GM23338 (cell line): ENCODE measurements at regions not wholly inside any gene's neighbourhood (a gene's known extent, or its start where the extent isn't known, plus 50 kb on each side); places are given as distances from the start of the nearest gene placed in this dataset.

Experiments
- ATAC-seq: fragments of 200-7000 bp; cut with Tn5 transposase; 3 replicates; pipeline ENCODE4 v1.9.1; 2020
- DNase-seq: peaks from one replicate; pipeline ENCODE4 v3.0.0-alpha.2; 2015; ENCODE audit warnings: low spot score
- H2AFZ ChIP-seq: fragments of 200-600 bp; sonication (generic); 2 replicates; pipeline ENCODE4 v1.8.0; 2016; ENCODE audit warnings: antibody characterized with exemption, mild to moderate bottlenecking, moderate library complexity
- H3F3A ChIP-seq: fragments of 200-600 bp; sonication (generic); replicated peaks from 2 replicates; pipeline ENCODE4 v1.8.0; 2017; ENCODE audit warnings: antibody characterized with exemption, mixed run types, low read depth
- H3K27ac ChIP-seq: fragments of 200-600 bp; sonication (generic); 2 replicates; pipeline ENCODE4 v1.6.1; 2016; ENCODE audit warnings: low read depth
- H3K27me3 ChIP-seq: fragments of 200-600 bp; sonication (generic); 2 replicates; pipeline ENCODE4 v1.8.0; 2016; ENCODE audit warnings: mild to moderate bottlenecking, mixed run types, moderate library complexity; ENCODE audit not compliant: insufficient read depth
- H3K36me3 ChIP-seq: fragments of 200-600 bp; sonication (generic); 2 replicates; pipeline ENCODE4 v1.8.0; 2016; ENCODE audit warnings: mild to moderate bottlenecking; ENCODE audit not compliant: insufficient read depth
- H3K4me1 ChIP-seq: fragments of 200-600 bp; sonication (generic); 2 replicates; pipeline ENCODE4 v1.8.0; 2016; ENCODE audit warnings: mild to moderate bottlenecking, moderate library complexity; ENCODE audit not compliant: insufficient read depth
- H3K4me2 ChIP-seq: fragments of 200-600 bp; sonication (generic); 2 replicates; pipeline ENCODE4 v1.7.1; 2017; ENCODE audit warnings: mixed run types
- H3K4me3 ChIP-seq: fragments of 200-600 bp; sonication (generic); 2 replicates; pipeline ENCODE4 v1.6.1; 2016; ENCODE audit warnings: mixed run types
- H3K79me2 ChIP-seq: fragments of 200-600 bp; sonication (generic); replicated peaks from 2 replicates; pipeline ENCODE4 v1.8.0; 2017; ENCODE audit warnings: mild to moderate bottlenecking; ENCODE audit not compliant: insufficient read depth
- H3K9me2 ChIP-seq: fragments of 200-600 bp; sonication (generic); 2 replicates; pipeline ENCODE4 v1.8.0; 2017; ENCODE audit not compliant: insufficient read depth
- H4K20me1 ChIP-seq: fragments of 200-600 bp; sonication (generic); replicated peaks from 2 replicates; pipeline ENCODE4 v1.8.0; 2017; ENCODE audit warnings: mild to moderate bottlenecking; ENCODE audit not compliant: insufficient read depth
- H3K27ac Mint-ChIP-seq: 2 replicates; pipeline ENCODE4 v1.8.0; 2020; ENCODE audit warnings: inconsistent platforms, mild to moderate bottlenecking, moderate library complexity, mixed read lengths
- H3K27me3 Mint-ChIP-seq: 3 replicates; pipeline ENCODE4 v1.8.0; 2022; ENCODE audit warnings: low read depth, mild to moderate bottlenecking, moderate library complexity, mixed read lengths, inconsistent platforms; ENCODE audit not compliant: insufficient read depth, poor library complexity
- H3K36me3 Mint-ChIP-seq: 3 replicates; pipeline ENCODE4 v1.8.0; 2021; ENCODE audit warnings: low read depth, mild to moderate bottlenecking, inconsistent platforms, moderate library complexity, mixed read lengths
- H3K4me1 Mint-ChIP-seq: 3 replicates; pipeline ENCODE4 v1.8.0; 2020; ENCODE audit warnings: mild to moderate bottlenecking, inconsistent platforms, mixed read lengths
- H3K4me3 Mint-ChIP-seq: 3 replicates; pipeline ENCODE4 v1.8.0; 2021; ENCODE audit warnings: moderate library complexity, mild to moderate bottlenecking, inconsistent platforms, mixed read lengths
- H3K9me3 Mint-ChIP-seq: 3 replicates; pipeline ENCODE4 v1.8.0; 2020; ENCODE audit warnings: moderate library complexity, mild to moderate bottlenecking, inconsistent platforms, mixed read lengths
- CREB1 ChIP-seq: fragments of 250-450 bp; sonication (Bioruptor Pico); IDR thresholded peaks from 2 replicates; pipeline ENCODE4 v1.5.0; 2020; ENCODE audit warnings: low read depth, mild to moderate bottlenecking, moderate library complexity
- CTCF ChIP-seq, 2 experiments: fragments of 200-600 bp in 1 of 2; sonication (generic) in 1 of 2; conservative IDR thresholded peaks; 2 replicates each; pipeline versions ENCODE4 v1.5.1 to v1.6.1; 2016 to 2017; ENCODE audit warnings: antibody characterized with exemption in 2 of 2, low read depth in 2 of 2, mild to moderate bottlenecking in 2 of 2, moderate library complexity in 1 of 2
- EZH2 ChIP-seq: fragments of 200-600 bp; sonication (generic); IDR thresholded peaks from one replicate; pipeline ENCODE4 v1.8.0; 2017; ENCODE audit warnings: antibody characterized with exemption, mild to moderate bottlenecking, low read depth; ENCODE audit not compliant: unreplicated experiment
- JUNB ChIP-seq: IDR thresholded peaks from one replicate; pipeline ENCODE4 v1.6.1; 2016; ENCODE audit warnings: antibody characterized with exemption; ENCODE audit not compliant: unreplicated experiment
- POLR2AphosphoS5 ChIP-seq: IDR thresholded peaks from 2 replicates; pipeline ENCODE4 v1.6.1; 2016; ENCODE audit warnings: antibody characterized with exemption, low read depth
- ZNF114 ChIP-seq: fragments of 250-450 bp; sonication (Bioruptor Pico); IDR thresholded peaks from 2 replicates; pipeline ENCODE4 v1.5.0; 2020; ENCODE audit warnings: mild to moderate bottlenecking, moderate library complexity
- ZNF331 ChIP-seq: fragments of 250-450 bp; sonication (Bioruptor Pico); IDR thresholded peaks from 2 replicates; pipeline ENCODE4 v1.5.0; 2020; ENCODE audit warnings: low read depth, mild to moderate bottlenecking, moderate library complexity
- TF ChIP-seq, protein P1 (sequence below): fragments of 250-450 bp; sonication (Bioruptor Pico); IDR thresholded peaks from 2 replicates; pipeline ENCODE4 v1.5.0; 2020; ENCODE audit warnings: mild to moderate bottlenecking, moderate library complexity
- TF ChIP-seq, protein P2 (sequence below): IDR thresholded peaks from one replicate; pipeline ENCODE4 v1.6.1; 2018; ENCODE audit warnings: antibody characterized with exemption; ENCODE audit not compliant: unreplicated experiment

DNA sequence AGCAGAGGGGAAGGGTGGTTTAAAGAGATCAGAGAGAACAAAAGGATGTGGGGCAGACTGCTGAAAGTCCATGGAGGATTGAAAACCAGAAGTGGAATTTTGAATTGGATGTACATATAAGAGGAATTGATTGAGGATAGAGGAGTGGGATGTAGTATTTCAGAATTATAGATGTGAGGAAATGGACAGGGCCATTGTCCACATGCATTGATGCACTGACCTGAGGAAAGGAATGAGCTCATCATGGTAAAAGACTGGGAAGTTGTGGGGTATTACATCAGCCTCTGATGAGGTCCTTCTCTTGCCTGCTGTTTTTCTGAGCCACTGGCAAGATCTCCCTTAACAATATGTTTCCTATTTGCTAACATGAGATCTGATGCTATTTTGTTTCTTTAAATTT lies 365.7 kb upstream of the FANCL start:
- no peak overlapping the region for H3K4me3 ChIP-seq
- H3K27me3 Mint-ChIP-seq = no peaks in the 10 kb centered on the region
- no peaks in the 10 kb centered on the region for H3K36me3 Mint-ChIP-seq
- H3K27ac ChIP-seq = no peak overlapping the region
- DNase-seq (no peak), ATAC-seq (no peak)
- no peak overlapping the region for H2AFZ ChIP-seq
- H3K9me2 ChIP-seq = no peaks in the 10 kb centered on the region
- no peaks in the 10 kb centered on the region for H3F3A ChIP-seq
- H3K27ac Mint-ChIP-seq = peak overlapping the region; percentile 33; the same call in 1 of the 2 replicates
- H4K20me1 ChIP-seq = no peaks in the 10 kb centered on the region
- no peaks in the 10 kb centered on the region for H3K27me3 ChIP-seq
- no peaks in the 10 kb centered on the region for H3K79me2 ChIP-seq
- H3K4me2 ChIP-seq = no peak overlapping the region
- H3K4me3 Mint-ChIP-seq = no peak overlapping the region
- TF ChIP-seq CREB1 (CRISPR knock-in tag) (no peak), JUNB (no peak), EZH2 (no peak), CTCF (conservative IDR thresholded peaks at IDR 0.05; ENCODE audit: low read depth in 2 of 2) (no peak), POLR2AphosphoS5 (no peak), ZNF331 (CRISPR knock-in tag) (no peak), ZNF114 (CRISPR knock-in tag) (no peak)
- TF ChIP-seq, protein P1, sequence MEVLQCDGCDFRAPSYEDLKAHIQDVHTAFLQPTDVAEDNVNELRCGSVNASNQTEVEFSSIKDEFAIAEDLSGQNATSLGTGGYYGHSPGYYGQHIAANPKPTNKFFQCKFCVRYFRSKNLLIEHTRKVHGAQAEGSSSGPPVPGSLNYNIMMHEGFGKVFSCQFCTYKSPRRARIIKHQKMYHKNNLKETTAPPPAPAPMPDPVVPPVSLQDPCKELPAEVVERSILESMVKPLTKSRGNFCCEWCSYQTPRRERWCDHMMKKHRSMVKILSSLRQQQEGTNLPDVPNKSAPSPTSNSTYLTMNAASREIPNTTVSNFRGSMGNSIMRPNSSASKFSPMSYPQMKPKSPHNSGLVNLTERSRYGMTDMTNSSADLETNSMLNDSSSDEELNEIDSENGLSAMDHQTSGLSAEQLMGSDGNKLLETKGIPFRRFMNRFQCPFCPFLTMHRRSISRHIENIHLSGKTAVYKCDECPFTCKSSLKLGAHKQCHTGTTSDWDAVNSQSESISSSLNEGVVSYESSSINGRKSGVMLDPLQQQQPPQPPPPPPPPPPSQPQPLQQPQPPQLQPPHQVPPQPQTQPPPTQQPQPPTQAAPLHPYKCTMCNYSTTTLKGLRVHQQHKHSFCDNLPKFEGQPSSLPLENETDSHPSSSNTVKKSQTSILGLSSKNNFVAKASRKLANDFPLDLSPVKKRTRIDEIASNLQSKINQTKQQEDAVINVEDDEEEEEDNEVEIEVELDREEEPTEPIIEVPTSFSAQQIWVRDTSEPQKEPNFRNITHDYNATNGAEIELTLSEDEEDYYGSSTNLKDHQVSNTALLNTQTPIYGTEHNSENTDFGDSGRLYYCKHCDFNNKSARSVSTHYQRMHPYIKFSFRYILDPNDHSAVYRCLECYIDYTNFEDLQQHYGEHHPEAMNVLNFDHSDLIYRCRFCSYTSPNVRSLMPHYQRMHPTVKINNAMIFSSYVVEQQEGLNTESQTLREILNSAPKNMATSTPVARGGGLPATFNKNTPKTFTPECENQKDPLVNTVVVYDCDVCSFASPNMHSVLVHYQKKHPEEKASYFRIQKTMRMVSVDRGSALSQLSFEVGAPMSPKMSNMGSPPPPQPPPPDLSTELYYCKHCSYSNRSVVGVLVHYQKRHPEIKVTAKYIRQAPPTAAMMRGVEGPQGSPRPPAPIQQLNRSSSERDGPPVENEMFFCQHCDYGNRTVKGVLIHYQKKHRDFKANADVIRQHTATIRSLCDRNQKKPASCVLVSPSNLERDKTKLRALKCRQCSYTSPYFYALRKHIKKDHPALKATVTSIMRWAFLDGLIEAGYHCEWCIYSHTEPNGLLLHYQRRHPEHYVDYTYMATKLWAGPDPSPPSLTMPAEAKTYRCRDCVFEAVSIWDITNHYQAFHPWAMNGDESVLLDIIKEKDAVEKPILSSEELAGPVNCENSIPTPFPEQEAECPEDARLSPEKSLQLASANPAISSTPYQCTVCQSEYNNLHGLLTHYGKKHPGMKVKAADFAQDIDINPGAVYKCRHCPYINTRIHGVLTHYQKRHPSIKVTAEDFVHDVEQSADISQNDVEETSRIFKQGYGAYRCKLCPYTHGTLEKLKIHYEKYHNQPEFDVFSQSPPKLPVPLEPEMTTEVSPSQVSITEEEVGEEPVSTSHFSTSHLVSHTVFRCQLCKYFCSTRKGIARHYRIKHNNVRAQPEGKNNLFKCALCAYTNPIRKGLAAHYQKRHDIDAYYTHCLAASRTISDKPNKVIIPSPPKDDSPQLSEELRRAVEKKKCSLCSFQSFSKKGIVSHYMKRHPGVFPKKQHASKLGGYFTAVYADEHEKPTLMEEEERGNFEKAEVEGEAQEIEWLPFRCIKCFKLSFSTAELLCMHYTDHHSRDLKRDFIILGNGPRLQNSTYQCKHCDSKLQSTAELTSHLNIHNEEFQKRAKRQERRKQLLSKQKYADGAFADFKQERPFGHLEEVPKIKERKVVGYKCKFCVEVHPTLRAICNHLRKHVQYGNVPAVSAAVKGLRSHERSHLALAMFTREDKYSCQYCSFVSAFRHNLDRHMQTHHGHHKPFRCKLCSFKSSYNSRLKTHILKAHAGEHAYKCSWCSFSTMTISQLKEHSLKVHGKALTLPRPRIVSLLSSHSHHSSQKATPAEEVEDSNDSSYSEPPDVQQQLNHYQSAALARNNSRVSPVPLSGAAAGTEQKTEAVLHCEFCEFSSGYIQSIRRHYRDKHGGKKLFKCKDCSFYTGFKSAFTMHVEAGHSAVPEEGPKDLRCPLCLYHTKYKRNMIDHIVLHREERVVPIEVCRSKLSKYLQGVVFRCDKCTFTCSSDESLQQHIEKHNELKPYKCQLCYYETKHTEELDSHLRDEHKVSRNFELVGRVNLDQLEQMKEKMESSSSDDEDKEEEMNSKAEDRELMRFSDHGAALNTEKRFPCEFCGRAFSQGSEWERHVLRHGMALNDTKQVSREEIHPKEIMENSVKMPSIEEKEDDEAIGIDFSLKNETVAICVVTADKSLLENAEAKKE = no peak
- TF ChIP-seq, protein P2, sequence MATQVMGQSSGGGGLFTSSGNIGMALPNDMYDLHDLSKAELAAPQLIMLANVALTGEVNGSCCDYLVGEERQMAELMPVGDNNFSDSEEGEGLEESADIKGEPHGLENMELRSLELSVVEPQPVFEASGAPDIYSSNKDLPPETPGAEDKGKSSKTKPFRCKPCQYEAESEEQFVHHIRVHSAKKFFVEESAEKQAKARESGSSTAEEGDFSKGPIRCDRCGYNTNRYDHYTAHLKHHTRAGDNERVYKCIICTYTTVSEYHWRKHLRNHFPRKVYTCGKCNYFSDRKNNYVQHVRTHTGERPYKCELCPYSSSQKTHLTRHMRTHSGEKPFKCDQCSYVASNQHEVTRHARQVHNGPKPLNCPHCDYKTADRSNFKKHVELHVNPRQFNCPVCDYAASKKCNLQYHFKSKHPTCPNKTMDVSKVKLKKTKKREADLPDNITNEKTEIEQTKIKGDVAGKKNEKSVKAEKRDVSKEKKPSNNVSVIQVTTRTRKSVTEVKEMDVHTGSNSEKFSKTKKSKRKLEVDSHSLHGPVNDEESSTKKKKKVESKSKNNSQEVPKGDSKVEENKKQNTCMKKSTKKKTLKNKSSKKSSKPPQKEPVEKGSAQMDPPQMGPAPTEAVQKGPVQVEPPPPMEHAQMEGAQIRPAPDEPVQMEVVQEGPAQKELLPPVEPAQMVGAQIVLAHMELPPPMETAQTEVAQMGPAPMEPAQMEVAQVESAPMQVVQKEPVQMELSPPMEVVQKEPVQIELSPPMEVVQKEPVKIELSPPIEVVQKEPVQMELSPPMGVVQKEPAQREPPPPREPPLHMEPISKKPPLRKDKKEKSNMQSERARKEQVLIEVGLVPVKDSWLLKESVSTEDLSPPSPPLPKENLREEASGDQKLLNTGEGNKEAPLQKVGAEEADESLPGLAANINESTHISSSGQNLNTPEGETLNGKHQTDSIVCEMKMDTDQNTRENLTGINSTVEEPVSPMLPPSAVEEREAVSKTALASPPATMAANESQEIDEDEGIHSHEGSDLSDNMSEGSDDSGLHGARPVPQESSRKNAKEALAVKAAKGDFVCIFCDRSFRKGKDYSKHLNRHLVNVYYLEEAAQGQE = no peak
- no peaks in the 10 kb centered on the region for H3K9me3 Mint-ChIP-seq
- H3K4me1 ChIP-seq = no peaks in the 10 kb centered on the region; the same call in 1 of the 2 replicates
- peaks cover 12% of the 10 kb centered on the region for H3K4me1 Mint-ChIP-seq
- H3K36me3 ChIP-seq = no peaks in the 10 kb centered on the region
